Frontal cortex (tissue), 3 donors: ENCODE measurements at regions not wholly inside any gene's neighbourhood (a gene's known extent, or its start where the extent isn't known, plus 50 kb on each side); places are given as distances from the start of the nearest gene placed in this dataset.

ENCODE experiments used
- DNase-seq, 2 donors: peaks; one replicate each; pipeline ENCODE4 v3.0.0; 2012; ENCODE audit warnings: low spot score in 2 of 2
- FAIRE-seq: peaks from 2 replicates; lab custom pipeline; 2012; peaks lifted over from hg19 to GRCh38; lab: Jason Lieb, UNC
- donor health status: control.
- donor health status: control.
- donor health status: control.

DNA sequence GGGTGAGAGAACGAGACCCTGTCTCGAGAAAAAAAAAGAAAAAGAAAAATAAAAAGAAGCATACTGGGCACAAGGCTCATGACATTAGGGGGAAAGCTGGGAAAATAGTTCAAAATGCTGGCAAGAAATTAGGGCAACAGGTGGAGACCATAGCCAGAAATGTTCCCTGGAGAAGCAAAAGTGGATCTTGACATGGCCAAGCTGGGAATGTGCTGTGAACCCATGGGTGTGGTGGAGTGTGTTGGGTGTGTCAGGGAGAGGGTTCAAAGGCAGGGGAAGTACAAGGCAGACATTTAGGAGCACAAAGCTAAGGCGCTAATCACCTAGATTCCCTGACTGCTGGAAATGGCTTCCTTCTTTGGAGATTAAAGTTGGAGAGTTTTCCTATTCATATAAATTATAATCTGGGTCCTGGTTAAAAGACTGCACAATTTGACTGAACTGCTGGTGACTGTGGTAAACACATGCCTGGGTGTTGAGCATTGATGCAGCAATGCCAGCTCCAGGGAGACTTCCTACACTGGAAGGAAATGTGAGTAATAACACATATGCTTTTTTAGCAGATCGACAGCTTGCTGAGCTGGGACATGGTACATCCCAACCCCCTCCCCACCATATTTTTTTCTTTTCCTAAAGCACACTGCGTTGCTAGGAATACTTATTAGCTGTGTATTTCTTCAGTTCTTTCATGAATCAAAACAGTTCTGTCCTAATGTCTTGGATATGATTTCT, 70.1 kb upstream of the ARHGAP21 start:
- FAIRE-seq, result no peak
- DNase-seq, result no peak

DNA sequence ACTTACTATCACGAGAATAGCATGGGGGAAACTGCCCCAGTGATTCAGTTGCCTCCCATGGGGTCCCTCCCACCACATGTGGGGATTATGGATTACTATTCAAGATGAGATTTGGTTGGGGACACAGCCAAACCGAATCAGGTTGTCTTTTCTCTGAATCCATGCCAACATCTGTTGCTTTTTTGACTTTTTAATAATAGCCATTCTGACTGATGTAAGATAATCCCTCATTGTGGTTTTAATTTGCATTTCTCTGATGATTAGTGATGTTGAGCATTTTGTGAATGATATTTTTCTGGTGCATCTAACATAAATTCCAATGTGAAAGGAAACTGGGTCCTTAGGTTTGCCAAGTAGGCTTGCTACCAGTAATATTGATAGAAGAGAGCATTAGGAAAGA, 69.0 kb upstream of the ARHGAP21 start:
- FAIRE-seq (no peak), DNase-seq (no peak)

- no peak for FAIRE-seq
Measured at GRCh38 chr10:24791084-24791726, 67.5 kb upstream of the ARHGAP21 start.

GRCh38 chr10:24790599-24790998, 66.9 kb upstream of the ARHGAP21 start:
- peak; percentile 64 for FAIRE-seq
- DNase-seq, result peak in 1 of 2 donors; percentile 25

More at GRCh38 chr10:24791084-24791726, 67.5 kb upstream of the ARHGAP21 start:
- DNase-seq, result no peak

- FAIRE-seq (no peak), DNase-seq (no peak)
Measured at GRCh38 chr10:24790073-24790472, 66.4 kb upstream of the ARHGAP21 start.

DNA sequence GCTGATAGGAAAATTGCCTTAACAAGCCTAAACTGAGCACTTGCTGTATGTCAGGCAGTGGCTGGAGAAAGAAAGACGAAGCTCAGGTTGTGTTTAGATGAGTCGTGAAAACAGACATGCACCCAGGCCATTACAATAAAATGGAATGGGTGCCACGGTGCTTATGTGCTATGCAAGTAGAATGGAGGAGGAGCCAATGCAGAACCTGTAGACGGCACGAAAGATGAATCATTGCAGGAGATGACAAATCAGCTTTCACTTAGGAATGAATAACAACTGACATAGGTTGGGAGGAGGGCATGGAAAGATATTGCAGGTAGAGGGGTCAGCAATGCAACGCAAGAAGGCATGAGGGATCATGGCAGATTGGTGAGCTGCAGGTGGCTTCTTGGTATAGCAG, 61.2 kb upstream of the ARHGAP21 start:
- FAIRE-seq (no peak), DNase-seq (no peak)

GRCh38 chr10:24784061-24784460, 60.4 kb upstream of the ARHGAP21 start:
- DNase-seq (peak; percentile 21 to 34), FAIRE-seq (peak; percentile 55)

GRCh38 chr10:24783504-24783903, 59.8 kb upstream of the ARHGAP21 start:
- FAIRE-seq (no peak), DNase-seq (no peak)

DNA sequence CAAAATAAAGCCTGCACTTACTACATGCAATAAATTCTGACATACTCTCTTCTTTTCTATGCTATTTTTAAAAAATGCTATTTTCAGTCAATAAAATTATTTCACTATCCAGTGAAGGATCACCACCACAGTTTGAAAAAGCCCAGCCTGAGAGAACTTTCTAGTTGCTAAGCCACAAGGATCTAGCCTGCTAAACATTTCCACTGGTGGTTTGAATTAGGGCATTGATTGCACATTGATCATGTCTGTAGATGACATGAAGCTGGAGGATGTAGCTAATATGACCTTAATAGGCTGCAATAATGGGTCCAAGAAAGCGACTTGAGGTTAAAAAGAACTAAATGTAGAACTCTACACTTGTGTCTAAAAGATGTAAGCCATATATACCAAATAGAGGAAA, 56.0 kb upstream of the ARHGAP21 start:
- DNase-seq, result no peak
- no peak for FAIRE-seq

GRCh38 chr10:24778298-24778697, 54.6 kb upstream of the ARHGAP21 start:
- DNase-seq, result no peak
- FAIRE-seq, result no peak

DNA sequence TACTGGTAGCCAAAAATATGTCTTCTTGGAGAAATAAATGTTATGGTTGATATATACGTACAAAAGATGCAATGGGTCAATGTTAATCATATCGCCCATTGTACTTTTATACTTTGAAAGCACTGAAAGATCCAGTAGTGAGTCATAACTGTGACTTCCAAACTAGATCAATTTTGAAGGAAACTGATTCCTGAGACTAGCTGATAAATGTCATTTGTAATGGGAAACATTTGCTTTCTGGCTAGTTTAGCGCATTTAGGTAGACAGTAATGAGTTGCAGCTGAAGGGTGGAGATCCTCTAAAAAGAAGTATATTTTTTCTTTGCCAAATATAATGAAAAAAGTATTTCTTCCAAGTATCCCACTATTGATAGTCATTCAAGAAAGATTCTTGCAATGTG, 53.5 kb upstream of the ARHGAP21 start:
- FAIRE-seq, result no peak
- DNase-seq, result no peak

DNA sequence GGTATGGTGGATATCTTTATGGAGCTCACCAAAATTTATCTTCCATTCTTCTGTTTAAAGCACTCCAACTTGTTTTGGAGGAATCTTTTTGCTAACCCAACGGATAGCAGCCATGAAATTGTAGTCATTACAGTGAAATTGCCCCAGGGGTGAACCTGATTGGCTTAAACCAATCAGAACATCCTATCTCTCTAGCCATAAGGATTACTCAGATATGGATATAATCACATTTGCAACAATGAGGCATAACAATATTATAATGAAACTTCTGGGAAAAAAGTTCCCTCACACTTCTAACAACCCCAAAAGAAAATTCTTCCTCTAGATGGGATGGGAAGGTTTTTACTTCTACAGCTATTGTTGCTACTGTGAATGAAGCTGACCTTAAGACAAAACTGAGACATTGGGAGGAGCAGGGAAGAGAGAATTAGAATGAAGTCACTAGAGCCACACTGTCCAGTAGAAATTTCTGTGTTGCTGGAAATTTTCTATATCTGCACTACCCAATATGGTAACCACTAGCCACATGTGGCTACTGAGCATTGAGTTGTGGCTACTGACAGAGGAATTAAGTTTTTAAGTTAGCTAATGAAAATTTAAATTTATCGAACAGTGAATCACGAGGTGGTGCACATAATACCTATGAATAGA, 50.4 kb upstream of the ARHGAP21 start:
- FAIRE-seq (no peak), DNase-seq (no peak)
